OCI-LY7 (cell line): ENCODE measurements at regions not wholly inside any gene's neighbourhood (a gene's known extent, or its start where the extent isn't known, plus 50 kb on each side); places are given as distances from the start of the nearest gene placed in this dataset.

Source experiments
- CTCF ChIP-seq: fragments of 200-600 bp; sonication (generic); conservative IDR thresholded peaks from 2 replicates; pipeline ENCODE4 v1.5.1; 2014; ENCODE audit warnings: mild to moderate bottlenecking, antibody characterized with exemption, low read length, moderate library complexity, mixed read lengths
- EZH2phosphoT487 ChIP-seq: fragments of 200-600 bp; sonication (generic); IDR thresholded peaks from 2 replicates; pipeline ENCODE4 v1.6.1; 2018; ENCODE audit warnings: low read depth, borderline replicate concordance, mild to moderate bottlenecking, mixed run types, antibody characterized with exemption, low read length, moderate library complexity, mixed read lengths

- no peak for TF ChIP-seq CTCF
- TF ChIP-seq EZH2phosphoT487 = no peak
Measured at GRCh38 chr7:26964156-26964808, 99.9 kb upstream of the SKAP2 start.
